IPS DF 6.9 (cell line): ENCODE measurements at regions not wholly inside any gene's neighbourhood (a gene's known extent, or its start where the extent isn't known, plus 50 kb on each side); places are given as distances from the start of the nearest gene placed in this dataset.
"Not testable (repeated sequence)": the region's sequence is repeated elsewhere in the genome, so short reads cannot be mapped to it uniquely, and the experiment has no call there.

ENCODE experiments used
- DNase-seq: peaks from one replicate; pipeline ENCODE4 v3.0.0-alpha.2; 2013; ENCODE audit warnings: low read depth, low spot score
- H3K27ac ChIP-seq: one replicate; pipeline ENCODE4 v1.5.1; 2013; ENCODE audit warnings: low read length, control low read depth
- H3K27me3 ChIP-seq: 2 replicates; pipeline ENCODE4 v1.6.1; 2013; ENCODE audit warnings: mild to moderate bottlenecking, low read length; ENCODE audit not compliant: control insufficient read depth, insufficient read depth
- H3K36me3 ChIP-seq: 2 replicates; pipeline ENCODE4 v1.6.1; 2013; ENCODE audit warnings: low read length; ENCODE audit not compliant: control insufficient read depth, insufficient read depth
- H3K4me1 ChIP-seq: 2 replicates; pipeline ENCODE4 v1.6.1; 2013; ENCODE audit warnings: low read length; ENCODE audit not compliant: control insufficient read depth, insufficient read depth
- H3K4me3 ChIP-seq: 2 replicates; pipeline ENCODE4 v1.5.1; 2013; ENCODE audit warnings: mild to moderate bottlenecking, low read length
- H3K9me3 ChIP-seq: 2 replicates; pipeline ENCODE4 v1.6.1; 2013; ENCODE audit warnings: low read length, inconsistent platforms; ENCODE audit not compliant: control insufficient read depth, insufficient read depth
- WGBS: extraction: QIAGEN DNeasy Blood & Tissue Kit; methylation state at CpG from one replicate; pipeline ENCODE4 v1.1.7; 2013; ENCODE audit warnings: mixed read lengths, missing lambda C conversion rate; ENCODE audit not compliant: insufficient read length, insufficient coverage; 5-methylcytosine and 5-hydroxymethylcytosine counted together

DNA sequence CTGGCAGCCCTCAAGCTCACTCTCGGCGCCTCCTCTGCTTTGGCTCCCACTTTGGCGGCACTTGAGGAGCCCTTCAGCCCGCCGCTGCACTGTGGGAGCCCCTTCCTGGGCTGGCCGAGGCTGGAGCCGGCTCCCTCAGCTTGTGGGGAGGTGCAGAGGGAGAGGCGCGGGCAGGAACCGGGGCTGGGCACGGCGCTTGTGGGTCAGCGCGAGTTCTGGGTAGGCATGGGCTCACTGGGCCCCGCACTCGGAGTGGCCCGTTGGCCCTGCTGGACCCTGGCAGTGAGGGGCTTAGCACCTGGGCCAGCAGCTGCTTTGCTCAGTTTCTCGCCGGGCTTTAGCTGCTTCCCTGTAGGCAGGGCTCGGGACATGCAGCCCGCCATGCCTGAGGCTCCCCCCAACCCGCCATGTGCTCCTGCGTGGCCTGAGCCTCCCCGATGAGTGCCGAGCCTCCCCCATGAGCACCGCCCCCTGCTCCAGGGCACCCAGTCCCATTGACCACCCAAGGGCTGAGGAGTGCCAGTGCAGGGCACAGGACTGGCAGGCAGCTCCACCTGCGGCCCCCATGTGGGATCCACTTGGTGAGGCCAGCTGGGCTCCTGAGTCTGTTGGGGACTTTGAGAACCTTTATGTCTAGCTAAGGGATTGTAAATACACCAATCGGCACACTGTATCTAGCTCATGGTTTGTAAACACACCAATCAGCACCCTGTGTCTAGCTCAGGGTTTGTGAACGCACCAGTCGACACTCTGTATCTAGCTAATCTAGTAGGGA lies 101.5 kb upstream of the DRD5 start:
- H3K4me1 ChIP-seq: no peaks in the 10 kb centered on the region; the same call in 1 of the 2 replicates
- H3K27ac ChIP-seq: no peak overlapping the region
- WGBS: no CpG with 5 or more reads among the region's 30 CpGs
- H3K36me3 ChIP-seq: no peaks in the 10 kb centered on the region; the same call in 1 of the 2 replicates
- no peak overlapping the region for H3K4me3 ChIP-seq
- DNase-seq: no peak
- H3K27me3 ChIP-seq: no peaks in the 10 kb centered on the region
- no peaks in the 10 kb centered on the region for H3K9me3 ChIP-seq

DNA sequence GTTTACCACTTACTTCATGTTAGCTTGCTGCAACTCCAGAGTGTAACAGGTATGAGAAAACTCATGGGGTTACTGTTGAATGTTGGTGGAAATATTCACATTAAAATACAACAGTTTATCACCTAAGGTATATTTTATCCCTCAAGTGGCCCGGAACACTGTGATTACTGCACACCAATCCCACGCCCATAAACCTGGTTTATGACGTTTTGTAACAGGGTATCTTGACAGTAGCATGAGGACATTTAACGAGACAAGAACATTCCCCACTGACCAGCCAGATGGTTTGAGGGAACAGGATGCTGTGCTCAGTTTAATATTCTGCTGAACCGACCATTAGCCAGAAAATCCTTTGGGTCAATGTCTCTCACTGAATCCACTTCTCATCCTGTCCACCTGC lies 98.3 kb upstream of the DRD5 start:
- no CpG with 5 or more reads among the region's 5 CpGs for WGBS
- H3K27me3 ChIP-seq, H3K4me3 ChIP-seq, H3K9me3 ChIP-seq, H3K27ac ChIP-seq, DNase-seq, H3K4me1 ChIP-seq, H3K36me3 ChIP-seq: not testable (repeated sequence)

DNA sequence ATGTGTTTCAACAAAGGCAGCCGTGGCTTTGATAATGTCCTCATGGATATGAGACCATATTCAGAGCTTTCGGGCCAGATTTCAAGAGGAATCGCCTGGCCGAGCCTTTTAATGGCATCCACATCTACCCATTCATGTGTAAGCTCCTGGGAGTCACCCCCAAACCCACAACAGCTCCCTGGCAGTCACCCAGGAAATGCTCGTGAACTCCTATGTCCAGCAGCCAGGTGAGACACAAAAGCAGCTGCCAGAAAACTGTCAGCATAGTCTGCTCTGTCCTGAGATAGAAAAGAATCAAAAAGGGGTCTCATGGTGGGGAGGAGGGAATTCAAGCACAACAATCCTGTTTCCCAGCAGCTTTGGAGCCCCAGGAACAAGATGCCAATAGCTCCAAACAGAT lies 96.4 kb upstream of the DRD5 start:
- not testable (repeated sequence) for H3K4me3 ChIP-seq, H3K4me1 ChIP-seq, H3K36me3 ChIP-seq, DNase-seq, H3K27me3 ChIP-seq, H3K27ac ChIP-seq, H3K9me3 ChIP-seq
- WGBS: no CpG with 5 or more reads among the region's 5 CpGs

DNA sequence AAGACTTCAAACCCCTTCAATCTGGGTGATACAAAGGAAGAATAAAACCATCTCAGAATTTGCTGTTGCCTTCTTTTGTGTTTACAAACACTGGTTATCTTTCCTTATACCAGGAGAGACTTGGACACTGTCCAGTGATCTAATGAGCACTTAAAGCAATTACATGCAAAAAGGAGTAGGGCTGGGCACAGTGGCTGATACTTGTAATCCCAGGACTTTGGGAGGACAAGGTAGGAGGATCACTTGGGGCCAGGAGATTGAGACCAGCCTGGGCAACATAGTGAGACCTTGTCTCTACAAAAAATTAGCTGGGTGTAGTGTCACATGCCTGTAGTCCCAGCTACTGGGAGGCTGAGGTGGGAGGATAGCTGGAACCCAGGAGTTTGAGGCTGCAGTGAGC lies 95.7 kb upstream of the DRD5 start:
- H3K36me3 ChIP-seq: no peaks in the 10 kb centered on the region
- DNase-seq: no peak

DNA sequence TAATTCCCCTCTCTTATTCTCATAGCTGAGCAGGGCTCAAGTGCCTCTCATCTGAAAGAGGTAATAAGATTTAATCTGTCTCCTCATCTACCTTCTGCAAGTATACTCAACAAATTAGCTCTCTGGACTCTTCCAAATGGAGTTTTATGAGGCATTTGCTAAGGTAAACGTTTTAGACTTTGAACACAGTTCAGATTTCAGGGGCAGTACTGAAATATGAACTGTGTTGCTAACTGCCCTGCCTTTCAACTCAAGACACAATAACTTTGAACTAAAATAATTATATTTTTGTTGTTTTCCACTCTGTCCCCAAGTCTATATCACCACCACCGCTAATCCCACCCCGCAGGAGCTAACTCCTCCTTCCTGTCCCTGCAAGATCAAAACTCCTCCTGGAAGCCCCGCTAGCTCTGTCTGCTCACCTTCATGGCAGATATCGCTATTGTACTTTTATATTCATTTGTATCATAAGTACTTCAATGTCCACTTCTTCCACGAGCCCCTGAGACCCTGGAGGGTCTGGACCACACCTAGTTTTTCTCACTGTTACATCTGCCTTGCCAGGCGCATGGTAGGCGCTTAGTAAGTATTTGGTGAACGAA lies 90.7 kb upstream of the DRD5 start:
- DNase-seq, H3K4me1 ChIP-seq, H3K9me3 ChIP-seq, H3K27ac ChIP-seq, H3K27me3 ChIP-seq, H3K36me3 ChIP-seq: not testable (repeated sequence)
- peak overlapping the region; percentile 32; the same call in 1 of the 2 replicates for H3K4me3 ChIP-seq
- WGBS: no CpG with 5 or more reads among the region's 9 CpGs

More for the DNA sequence above, 95.7 kb upstream of the DRD5 start:
- no peaks in the 10 kb centered on the region for H3K9me3 ChIP-seq
- no peak overlapping the region for H3K4me3 ChIP-seq
- no peaks in the 10 kb centered on the region for H3K27me3 ChIP-seq
- no peak overlapping the region for H3K27ac ChIP-seq
- no peaks in the 10 kb centered on the region for H3K4me1 ChIP-seq

DNA sequence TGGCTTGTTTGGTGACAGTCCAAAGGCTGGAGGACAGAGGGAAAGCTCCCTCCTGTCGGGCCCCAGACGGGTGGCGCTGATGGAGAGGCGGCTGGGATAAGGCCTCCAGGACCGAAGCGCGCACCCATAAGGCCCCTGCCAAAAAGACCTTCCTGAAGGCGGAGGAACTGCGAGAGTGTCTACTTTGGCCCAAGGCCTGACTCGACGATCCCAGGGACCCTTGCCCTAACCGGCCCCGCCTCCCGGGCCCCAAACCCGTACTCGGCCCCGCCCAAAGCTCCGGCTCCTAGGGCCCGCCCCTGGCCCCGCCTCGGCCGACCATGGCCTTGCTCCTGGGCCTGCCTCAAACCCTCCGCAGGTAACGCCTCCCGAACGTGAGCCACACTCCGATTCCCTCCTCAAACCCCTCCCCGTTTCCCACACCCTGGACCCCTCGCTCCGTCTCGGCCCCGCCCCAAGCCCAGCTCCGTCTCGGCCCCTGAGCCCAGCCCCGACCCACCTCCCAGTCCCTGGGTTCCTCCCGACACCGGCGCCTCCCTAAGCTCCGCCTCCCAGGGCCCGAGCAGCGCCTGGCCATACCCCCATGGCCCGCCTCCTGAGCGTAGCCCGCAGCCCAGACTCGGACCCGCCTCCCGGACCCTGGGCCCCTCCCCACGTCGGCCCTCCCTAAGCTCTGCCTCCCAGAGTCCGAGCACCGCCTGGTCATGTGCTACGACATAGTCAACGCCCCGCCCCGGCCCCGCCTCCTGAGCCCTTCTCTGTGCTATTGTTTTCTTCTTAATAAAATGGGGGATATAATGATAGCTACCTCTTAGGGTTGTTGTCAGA lies 90.0 kb upstream of the DRD5 start:
- WGBS: no CpG with 5 or more reads among the region's 56 CpGs
- Histone ChIP-seq H3K36me3 (no peaks in the 10 kb centered on the region), H3K27ac (no peak overlapping the region), H3K4me1 (no peaks in the 10 kb centered on the region; the same call in 1 of the 2 replicates), H3K27me3 (no peaks in the 10 kb centered on the region), H3K9me3 (no peaks in the 10 kb centered on the region), H3K4me3 (peak overlapping the region; percentile 32; the same call in 1 of the 2 replicates)
- peak; percentile 90 for DNase-seq

DNA sequence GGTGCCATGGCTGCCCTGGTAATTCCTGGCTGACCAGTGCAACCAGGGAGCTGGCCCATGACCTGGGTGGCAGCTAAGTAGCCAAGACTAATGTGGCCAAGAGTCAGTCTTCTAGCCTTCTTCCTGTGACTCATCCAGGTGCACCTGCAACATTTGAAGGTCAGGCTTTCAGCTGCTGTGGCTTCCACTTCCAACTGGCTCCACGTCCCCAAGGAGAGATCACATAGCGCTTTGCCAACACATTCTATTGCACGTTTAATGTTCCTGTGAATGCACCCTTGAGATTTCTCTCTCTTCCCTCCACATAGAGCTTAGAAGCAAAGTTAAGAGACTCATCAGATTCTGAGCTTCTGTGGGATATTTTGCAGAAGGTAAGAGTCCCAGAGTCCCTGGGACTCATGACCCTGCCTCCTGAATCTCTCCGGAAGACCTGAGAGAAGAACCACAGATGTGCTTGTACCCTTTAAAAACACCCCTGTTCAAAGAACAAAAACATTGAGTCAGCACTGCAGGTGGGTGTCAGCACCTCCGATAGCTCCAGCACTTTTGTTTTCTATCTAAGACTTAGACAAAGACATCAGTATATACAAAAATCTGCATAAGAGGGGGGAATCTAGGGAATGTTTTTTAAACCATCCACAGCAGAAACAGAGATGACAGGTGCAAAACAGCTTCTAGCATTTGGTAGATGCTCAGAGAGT lies 88.5 kb upstream of the DRD5 start:
- H3K9me3 ChIP-seq, DNase-seq, H3K27ac ChIP-seq, H3K36me3 ChIP-seq, H3K4me1 ChIP-seq, H3K4me3 ChIP-seq, H3K27me3 ChIP-seq: not testable (repeated sequence)
- no CpG with 5 or more reads among the region's 5 CpGs for WGBS

DNA sequence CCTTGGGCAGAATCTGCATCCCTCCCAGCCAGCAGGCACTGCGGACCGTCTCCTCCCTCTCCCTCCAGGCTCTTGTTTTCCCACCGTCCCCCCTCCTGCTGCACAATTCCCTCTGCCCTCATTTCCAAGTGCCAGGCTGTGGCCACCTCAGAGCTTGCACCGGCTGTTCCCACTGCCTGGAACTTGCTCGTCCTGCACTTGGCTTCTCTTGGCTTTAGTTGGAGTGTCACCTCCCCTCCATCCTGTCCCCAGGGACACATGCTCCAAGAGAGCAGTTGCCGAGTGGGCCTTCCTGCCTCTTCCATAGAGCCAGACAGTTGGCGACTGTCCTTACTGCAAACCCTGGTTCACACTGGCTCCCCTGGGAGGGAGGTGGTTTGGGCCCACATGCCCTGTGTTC lies 87.0 kb upstream of the DRD5 start:
- not testable (repeated sequence) for DNase-seq, H3K27me3 ChIP-seq, H3K4me3 ChIP-seq, H3K36me3 ChIP-seq, H3K27ac ChIP-seq, H3K9me3 ChIP-seq, H3K4me1 ChIP-seq
- WGBS: no CpG with 5 or more reads among the region's 7 CpGs

DNA sequence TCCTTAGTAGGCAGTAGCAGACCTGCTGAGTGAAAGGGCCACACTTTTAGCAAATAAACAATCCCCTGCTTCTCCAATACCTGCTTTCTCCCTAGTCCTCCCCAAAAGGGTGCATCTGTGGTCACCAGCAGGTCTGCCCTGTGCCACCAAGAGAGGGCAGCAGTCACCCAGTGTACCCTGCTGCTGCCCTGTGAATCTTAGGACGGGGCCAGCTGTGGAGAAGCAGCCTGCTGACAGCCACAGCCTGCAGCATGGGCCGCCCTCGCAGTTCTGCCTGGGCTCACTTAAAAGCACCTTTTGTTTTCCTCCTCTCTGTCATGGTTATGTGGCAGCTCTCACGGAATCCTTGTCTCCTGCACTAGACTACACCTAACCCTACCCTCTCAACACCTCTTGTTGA lies 85.4 kb upstream of the DRD5 start:
- H3K9me3 ChIP-seq, H3K4me1 ChIP-seq, DNase-seq, H3K36me3 ChIP-seq, H3K4me3 ChIP-seq, H3K27ac ChIP-seq, H3K27me3 ChIP-seq: not testable (repeated sequence)
- no CpG with 5 or more reads among the region's 4 CpGs for WGBS

DNA sequence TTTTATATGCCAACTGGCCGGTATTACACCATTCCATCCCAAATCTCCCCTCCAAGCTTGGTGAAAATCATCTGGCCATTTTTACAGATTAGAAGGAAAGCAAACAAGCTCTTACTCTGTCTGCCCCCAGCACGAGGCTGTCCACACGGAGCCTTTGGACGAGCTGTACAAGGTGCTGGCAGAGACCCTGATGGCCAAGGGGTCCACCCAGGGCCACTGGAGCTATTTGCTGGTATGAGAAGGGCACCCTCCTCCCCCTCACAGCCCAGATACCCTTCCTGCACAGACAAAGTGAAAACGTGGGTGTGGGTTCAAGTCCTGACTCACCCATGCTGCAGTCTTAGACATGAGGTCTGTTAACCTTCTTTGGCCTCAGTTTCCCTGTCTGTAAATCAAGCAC lies 84.9 kb upstream of the DRD5 start:
- not testable (repeated sequence) for DNase-seq, H3K4me1 ChIP-seq, H3K9me3 ChIP-seq, H3K36me3 ChIP-seq, H3K4me3 ChIP-seq, H3K27me3 ChIP-seq, H3K27ac ChIP-seq
- WGBS: no CpG with 5 or more reads among the region's 5 CpGs
